Osteocyte (in vitro differentiated cells): ENCODE measurements at regions not wholly inside any gene's neighbourhood (a gene's known extent, or its start where the extent isn't known, plus 50 kb on each side); places are given as distances from the start of the nearest gene placed in this dataset.

Experiments used
- DNase-seq: peaks from one replicate; pipeline ENCODE4 v3.0.0; 2021; ENCODE audit warnings: mixed read lengths; ENCODE audit not compliant: unreplicated experiment; ENCODE audit errors: extremely low spot score
- H3K27ac Mint-ChIP-seq: one replicate; pipeline ENCODE4 v1.8.0; 2021; ENCODE audit warnings: mild to moderate bottlenecking, mixed read lengths; ENCODE audit not compliant: unreplicated experiment
- H3K27me3 Mint-ChIP-seq: one replicate; pipeline ENCODE4 v1.8.0; 2021; ENCODE audit warnings: mixed read lengths; ENCODE audit not compliant: unreplicated experiment
- H3K36me3 Mint-ChIP-seq: one replicate; pipeline ENCODE4 v1.8.0; 2021; ENCODE audit warnings: mixed read lengths; ENCODE audit not compliant: unreplicated experiment
- H3K4me1 Mint-ChIP-seq: one replicate; pipeline ENCODE4 v1.8.0; 2021; ENCODE audit warnings: mixed read lengths; ENCODE audit not compliant: unreplicated experiment
- H3K4me3 Mint-ChIP-seq: one replicate; pipeline ENCODE4 v1.8.0; 2021; ENCODE audit warnings: mild to moderate bottlenecking, moderate library complexity, mixed read lengths; ENCODE audit not compliant: unreplicated experiment
- H3K9me3 Mint-ChIP-seq: one replicate; pipeline ENCODE4 v1.8.0; 2021; ENCODE audit warnings: mixed read lengths; ENCODE audit not compliant: unreplicated experiment
- TF ChIP-seq, protein P1 (sequence below): fragments of 200-600 bp; sonication (generic); IDR thresholded peaks from 2 replicates; pipeline ENCODE4 v1.5.0; 2021; ENCODE audit warnings: antibody characterized with exemption, mild to moderate bottlenecking, moderate library complexity

DNA sequence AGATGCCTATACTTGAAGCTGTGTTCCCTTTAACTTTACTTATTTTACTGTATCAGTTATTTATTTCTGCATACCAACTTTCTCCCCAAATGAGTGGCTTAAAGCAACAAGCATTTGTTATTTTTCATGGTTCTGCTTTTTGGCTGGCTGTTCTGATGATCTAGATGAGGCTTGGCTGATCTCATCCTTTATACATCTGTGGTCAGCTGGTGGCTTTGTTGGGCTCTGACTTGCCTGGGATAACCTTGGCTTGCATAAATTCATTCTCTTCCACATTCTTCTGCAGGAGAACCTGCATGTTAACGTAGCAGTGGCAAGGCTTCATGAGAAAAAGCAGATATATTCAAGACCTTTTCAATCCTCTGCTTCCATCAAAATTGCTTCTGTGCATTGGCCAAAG lies 1317.6 kb downstream of the ADGRL3 start:
- TF ChIP-seq, protein P1, sequence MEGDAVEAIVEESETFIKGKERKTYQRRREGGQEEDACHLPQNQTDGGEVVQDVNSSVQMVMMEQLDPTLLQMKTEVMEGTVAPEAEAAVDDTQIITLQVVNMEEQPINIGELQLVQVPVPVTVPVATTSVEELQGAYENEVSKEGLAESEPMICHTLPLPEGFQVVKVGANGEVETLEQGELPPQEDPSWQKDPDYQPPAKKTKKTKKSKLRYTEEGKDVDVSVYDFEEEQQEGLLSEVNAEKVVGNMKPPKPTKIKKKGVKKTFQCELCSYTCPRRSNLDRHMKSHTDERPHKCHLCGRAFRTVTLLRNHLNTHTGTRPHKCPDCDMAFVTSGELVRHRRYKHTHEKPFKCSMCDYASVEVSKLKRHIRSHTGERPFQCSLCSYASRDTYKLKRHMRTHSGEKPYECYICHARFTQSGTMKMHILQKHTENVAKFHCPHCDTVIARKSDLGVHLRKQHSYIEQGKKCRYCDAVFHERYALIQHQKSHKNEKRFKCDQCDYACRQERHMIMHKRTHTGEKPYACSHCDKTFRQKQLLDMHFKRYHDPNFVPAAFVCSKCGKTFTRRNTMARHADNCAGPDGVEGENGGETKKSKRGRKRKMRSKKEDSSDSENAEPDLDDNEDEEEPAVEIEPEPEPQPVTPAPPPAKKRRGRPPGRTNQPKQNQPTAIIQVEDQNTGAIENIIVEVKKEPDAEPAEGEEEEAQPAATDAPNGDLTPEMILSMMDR = no peak
- DNase-seq = no peak
- Mint-ChIP-seq H3K27me3 (peaks cover 5% of the 10 kb centered on the region), H3K27ac (no peak overlapping the region), H3K9me3 (no peaks in the 10 kb centered on the region), H3K4me1 (no peaks in the 10 kb centered on the region), H3K4me3 (no peak overlapping the region), H3K36me3 (no peaks in the 10 kb centered on the region)

DNA sequence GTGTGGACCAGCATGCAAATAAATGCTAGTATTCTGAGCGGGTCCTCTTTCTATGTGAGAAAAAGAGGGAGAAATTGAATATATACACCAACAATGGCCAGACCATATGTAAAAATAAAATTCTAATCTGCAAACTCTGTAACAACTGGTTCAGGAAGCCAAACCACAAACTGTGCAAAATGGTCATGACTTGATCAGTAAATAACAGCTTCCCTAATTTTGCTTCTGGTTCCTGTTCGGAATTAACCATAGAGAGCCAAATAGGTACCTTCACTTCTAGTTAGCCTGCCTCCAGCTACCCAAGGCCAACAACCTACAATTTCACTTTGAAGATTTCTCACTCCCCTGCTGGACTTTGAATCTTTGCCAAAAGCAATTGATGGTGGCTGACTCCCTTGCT lies 1313.2 kb downstream of the ADGRL3 start:
- Mint-ChIP-seq H3K36me3 (no peaks in the 10 kb centered on the region), H3K4me1 (no peaks in the 10 kb centered on the region), H3K9me3 (no peaks in the 10 kb centered on the region), H3K27me3 (peaks cover 5% of the 10 kb centered on the region), H3K4me3 (no peak overlapping the region), H3K27ac (no peak overlapping the region)
- TF ChIP-seq, protein P1 = no peak
- no peak for DNase-seq

DNA sequence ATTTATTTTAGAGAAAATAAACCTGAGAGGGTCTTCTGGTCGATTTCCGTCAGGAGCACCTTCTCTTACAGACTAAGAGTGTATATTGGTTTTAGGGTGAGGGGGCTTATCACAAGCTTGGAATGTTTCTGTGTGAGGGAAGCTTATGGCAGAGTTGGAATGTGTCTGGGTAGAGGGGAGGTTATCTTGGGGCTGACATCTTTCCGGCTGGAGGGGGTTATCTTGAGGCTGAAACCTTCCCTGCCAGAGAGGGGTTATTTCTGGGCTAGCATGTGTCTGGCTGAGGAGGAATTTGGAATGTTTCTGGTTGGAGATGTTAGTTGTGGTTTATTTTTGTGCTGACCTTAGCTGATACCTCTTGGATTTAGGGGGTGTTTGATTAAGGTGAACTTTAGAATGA lies 1312.1 kb downstream of the ADGRL3 start:
- TF ChIP-seq, protein P1 = no peak
- H3K4me3 Mint-ChIP-seq = no peak overlapping the region
- no peaks in the 10 kb centered on the region for H3K9me3 Mint-ChIP-seq
- peaks cover 3% of the 10 kb centered on the region for H3K27me3 Mint-ChIP-seq
- H3K36me3 Mint-ChIP-seq = no peaks in the 10 kb centered on the region
- no peak for DNase-seq
- no peak overlapping the region for H3K27ac Mint-ChIP-seq
- no peaks in the 10 kb centered on the region for H3K4me1 Mint-ChIP-seq

DNA sequence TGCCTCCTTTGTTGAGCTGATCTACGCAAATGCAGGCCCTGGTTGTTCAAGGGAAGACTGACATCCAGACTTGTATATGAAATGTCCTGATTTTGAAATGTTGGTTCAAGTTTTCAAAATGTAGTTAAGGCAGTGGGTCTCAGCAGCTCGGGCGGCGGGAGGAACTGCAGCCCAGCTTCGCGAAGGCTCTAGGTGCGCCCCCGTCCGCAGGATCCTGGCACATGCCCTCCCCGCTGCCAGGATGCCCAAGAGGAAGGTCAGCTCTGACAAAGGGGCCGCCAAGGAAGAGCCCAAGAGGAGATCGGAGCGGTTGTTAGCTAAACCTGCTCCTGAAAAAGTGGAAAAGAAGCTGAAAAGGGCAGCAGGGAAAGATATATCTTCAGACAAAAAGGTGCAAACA lies 1310.1 kb downstream of the ADGRL3 start:
- H3K27ac Mint-ChIP-seq = no peak overlapping the region
- DNase-seq = no peak
- H3K9me3 Mint-ChIP-seq = no peaks in the 10 kb centered on the region
- H3K4me1 Mint-ChIP-seq = no peaks in the 10 kb centered on the region
- H3K4me3 Mint-ChIP-seq = no peak overlapping the region
- TF ChIP-seq, protein P1 = no peak
- no peaks in the 10 kb centered on the region for H3K36me3 Mint-ChIP-seq
- H3K27me3 Mint-ChIP-seq = no peaks in the 10 kb centered on the region

DNA sequence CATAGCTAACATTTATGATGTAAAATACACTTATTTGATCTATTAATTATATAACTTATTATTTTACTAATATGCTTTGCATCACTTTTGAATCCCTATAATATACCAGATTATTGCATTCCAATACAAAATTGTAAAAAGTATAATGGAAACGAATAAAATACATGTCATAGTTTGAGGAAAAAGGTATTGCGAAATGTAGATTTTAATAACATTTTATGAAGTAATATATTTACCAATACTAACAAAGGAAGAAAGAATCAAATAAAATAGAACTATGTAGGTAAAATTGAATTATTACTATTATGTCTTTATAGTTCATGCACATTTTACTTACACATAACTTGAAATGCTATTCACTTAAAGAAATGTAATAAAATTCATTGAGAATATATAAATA lies 1300.2 kb downstream of the ADGRL3 start:
- Mint-ChIP-seq H3K36me3 (no peaks in the 10 kb centered on the region), H3K27me3 (peaks cover 4% of the 10 kb centered on the region), H3K9me3 (no peaks in the 10 kb centered on the region), H3K4me1 (no peaks in the 10 kb centered on the region), H3K27ac (no peak overlapping the region), H3K4me3 (no peak overlapping the region)
- DNase-seq = no peak
- TF ChIP-seq, protein P1 = no peak
